Hypothalamus (tissue), 51 donors: ENCODE measurements at regions not wholly inside any gene's neighbourhood (a gene's known extent, or its start where the extent isn't known, plus 50 kb on each side); places are given as distances from the start of the nearest gene placed in this dataset.

Experiments
- DNase-seq, 51 donors: peaks; one replicate each; lab custom pipeline; 2025; lab: John Stamatoyannopoulos, UW

DNA sequence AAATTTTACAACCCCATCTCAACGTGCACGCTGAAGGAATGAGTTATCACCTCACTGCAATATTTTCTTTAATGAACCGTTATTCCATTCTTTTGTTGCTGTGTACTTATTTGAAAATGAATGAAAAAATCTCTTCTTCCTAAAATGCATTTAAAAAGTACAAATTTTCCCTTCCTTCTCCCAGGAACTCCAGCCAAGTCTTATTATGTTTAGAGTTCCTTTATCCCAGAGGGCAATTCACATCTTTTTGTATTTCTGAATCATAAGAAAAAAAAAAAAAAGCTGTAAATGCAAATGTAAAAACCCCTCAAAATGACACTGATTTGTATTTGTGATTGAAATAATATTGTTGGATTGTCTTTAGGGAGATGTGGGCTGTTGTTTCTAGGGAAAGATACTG lies 2194.3 kb upstream of the CELF4 start:
- DNase-seq: no peak

DNA sequence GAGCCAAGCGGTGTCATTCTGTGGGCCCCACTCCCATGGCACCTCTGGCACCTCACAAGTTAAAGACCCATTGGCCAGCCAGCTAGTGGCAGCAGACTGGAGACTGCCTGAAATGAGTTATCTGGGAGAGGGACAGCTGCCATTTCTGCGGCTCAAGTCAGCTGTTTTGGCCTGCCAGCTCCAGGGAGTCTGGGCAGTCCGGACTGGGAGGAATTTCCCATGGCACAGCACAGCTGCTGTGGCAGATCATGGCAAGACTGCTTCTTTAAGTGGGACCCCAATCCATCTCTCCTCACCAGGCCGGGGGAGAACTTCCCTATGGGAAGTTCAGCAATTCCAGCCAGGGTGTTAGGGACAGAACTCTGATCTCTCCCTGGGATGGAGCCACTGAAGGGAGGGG lies 2187.6 kb upstream of the CELF4 start:
- no peak for DNase-seq

DNA sequence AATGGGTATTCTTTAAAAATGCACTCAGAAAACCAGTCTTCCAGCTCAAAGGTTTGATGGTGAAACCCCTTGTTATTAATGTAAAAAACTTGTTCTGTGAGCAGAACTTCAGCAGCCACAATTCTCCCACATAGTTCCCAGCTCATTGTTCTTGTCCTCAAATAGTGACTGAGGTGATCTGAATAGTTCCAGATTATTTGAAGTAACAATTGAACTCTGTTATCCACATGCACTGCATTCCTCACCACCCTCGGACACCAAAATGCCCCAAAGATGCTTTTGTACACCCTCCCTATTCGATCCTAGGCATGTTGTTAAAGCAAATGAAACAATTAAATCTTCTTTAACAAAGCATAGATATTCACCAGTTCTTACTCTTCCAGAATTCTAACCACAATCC lies 2186.8 kb upstream of the CELF4 start:
- no peak for DNase-seq

DNA sequence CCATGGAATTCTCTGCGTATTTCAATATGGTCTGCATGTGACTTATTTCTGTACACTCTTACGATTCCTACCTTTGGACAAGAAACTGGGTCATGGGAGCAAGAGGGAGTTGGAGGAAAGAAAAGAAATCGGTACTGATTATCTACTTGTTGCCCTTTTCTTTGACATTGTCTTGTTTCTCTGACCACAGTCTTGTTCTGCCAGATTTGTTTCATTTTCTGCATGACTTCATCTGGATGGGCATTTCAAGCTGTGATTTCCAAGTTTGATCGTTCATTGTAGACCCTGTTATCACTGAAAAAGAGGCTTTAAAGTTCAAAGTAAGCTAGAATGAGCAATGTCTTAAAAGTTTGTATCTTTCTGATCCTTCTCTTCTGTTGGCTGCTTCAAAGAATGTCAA lies 2186.3 kb upstream of the CELF4 start:
- DNase-seq: no peak

DNA sequence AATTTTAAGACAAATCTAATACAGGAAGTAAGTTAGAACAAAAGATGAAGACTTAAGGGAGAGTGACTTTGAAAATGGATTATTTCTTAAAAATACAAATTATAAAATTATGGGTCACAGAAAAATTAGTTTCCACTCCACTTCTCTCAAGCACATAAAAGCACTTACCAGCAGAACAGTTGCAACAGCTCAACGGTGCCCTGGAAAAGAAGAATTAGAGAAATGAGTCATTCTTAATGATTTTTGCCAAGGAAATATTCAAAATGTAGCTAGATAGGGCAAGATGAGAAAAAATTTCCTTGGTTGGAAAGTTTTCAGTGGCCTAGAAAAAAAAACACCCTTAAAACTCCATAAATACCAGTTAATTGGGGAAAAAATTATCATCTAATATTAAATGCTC lies 2185.6 kb upstream of the CELF4 start:
- DNase-seq: no peak

DNA sequence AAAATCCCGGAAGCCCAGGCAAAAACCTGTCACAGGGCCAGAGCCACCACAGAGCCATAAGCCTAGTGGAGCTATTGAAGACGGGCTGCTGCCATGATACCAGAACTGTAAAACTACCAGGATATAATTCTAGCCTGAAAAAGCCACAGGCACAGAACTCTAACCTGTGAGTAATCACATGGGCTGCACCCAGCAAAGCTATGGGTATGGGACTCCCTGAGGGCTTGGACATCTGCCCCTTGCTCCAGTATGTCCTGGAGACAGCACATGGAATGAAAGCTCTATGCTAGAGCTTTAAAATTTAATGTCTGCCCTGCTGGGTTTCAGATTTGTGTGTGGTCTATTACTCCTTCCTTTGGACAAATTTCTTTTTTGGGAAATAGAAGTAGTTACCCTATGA lies 2183.6 kb upstream of the CELF4 start:
- DNase-seq: no peak

DNA sequence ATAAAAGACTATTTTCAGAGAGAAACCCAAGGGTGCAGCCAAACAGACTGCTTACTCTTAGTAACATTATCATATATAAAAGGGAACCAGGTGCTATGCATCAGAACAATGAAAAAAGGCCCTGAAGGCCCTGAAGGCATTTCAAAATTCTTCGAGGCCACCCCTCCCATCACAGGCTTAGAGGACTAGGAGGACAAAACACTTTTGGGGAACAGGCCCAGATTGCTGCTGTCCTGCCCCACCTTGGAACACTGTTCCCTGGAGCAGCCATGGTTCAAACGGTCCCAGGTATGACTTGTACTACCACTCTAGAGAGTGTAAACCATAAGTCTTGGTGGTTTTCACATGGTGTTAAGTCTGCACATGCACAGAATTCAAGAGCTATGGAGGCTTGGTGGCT lies 2183.1 kb upstream of the CELF4 start:
- no peak for DNase-seq

DNA sequence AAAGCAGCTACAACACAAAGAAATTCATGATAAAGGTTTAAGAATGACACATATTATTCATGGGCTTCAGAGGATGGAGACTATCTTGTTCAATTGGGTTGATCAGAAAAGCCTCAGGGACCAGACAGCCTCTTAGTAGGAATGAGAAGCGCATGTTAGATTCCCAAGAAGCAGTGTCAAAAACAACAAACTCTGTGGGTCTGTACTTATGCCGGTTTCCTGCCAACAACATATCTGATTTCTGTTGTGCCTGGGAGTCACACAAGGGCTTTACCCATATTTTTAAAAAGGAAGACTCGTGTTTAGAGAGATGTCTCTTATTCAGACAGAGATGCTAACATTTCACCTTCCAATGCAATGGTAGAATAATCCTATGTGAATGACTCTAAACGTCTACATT lies 2180.6 kb upstream of the CELF4 start:
- DNase-seq: no peak

DNA sequence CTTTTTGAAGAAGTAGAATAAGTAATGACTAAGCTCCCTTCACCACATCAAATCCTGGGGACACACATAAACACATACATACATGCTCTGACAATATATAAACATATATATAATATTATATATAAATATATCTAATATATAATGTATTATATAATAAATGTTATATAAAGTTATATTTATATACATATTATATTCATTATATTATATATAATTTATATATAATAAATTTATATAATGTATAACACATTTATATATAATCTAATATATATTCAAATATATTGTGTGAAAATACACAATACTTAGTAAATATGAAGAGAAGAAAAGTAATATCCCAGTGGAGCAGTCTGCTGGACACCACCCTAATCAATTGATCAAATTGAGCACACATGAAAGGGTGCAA lies 2177.9 kb upstream of the CELF4 start:
- no peak for DNase-seq

DNA sequence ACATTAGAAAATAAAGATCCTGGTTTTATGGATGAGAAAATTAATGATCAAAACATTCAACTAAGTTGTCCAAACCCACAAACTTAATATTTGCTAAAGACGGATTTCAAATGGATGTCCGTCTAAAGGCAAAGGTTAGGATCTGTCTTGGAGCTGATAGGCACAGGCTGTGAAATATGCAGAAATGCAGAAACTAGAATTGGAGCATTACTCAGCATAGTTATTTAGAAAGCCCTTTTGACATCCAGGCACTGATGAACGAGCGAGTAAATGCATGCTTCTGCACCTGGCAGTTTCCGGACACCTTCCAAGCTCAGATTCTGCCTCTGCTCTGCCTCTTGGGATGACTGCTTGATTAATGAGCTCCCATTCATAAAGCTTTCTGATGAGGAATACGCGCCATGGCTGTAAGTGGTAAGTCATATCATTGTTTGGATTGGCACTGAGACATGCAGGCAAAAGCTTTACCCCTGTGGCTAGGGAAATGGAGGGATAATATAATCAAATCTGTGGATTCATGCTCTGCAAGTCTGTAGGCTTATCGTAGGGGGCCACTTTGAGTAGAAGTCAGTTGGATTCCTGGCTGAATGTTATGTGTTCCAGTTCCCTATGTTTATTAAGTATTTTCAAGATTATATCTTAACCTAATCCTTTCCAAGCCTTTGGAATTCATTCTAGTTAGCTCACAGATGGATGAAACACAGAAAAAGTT lies 2176.3 kb upstream of the CELF4 start:
- no peak for DNase-seq

DNA sequence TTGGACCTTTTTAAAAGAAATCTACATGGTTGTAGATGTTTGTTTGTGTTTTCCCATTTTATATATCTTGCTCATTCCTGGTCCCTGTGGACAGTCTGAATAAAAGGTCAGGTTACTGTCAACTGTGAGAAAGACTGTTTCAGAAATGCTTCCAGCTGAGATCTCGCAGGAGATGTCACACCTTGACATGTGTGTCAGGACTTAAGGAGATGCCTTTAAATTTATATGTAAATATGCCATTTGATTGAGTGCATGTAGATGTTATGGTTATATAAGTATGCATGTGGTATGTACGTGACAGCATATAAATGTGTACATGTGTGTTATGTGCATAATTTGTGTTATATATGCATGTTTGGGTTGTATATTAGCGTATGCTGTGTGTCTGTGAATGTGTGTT lies 2172.3 kb upstream of the CELF4 start:
- DNase-seq: no peak

DNA sequence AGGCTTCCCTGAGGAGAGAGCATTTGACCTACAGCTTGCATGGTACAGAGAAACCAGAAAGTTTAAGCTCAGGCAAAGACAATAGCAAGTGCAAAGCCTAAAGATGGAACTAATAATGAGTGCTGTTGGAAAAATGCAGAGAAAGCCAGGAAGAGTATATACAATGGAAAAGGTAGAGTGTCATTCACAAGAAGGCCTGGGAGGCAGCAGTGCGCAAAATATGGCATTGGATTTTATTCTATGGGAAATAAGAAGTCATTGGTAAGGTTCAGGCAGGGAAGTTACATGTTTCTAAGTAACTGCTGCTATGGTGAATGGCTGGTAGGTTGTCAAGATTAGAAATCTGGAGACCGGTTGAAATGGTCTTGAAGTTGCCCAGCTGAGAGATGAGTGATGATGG lies 2167.3 kb upstream of the CELF4 start:
- DNase-seq: no peak

DNA sequence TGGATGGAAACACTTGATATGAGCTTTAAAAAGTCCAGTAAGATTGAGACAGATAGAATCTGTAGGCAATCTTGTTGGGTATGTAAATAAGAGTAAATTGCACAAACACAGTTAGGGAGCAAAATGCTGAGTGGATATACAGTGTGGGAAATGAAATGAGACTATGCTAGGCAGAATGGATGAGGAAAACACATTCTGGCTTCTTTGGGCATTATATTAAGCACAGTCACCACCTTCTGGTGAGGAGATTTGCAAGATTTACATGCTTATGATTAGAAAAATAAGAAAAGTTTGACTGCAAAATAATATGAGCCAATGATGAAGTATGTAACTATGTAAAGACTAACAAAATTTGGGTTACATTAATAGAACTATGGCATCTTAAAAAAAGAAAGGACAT lies 2165.0 kb upstream of the CELF4 start:
- no peak for DNase-seq

DNA sequence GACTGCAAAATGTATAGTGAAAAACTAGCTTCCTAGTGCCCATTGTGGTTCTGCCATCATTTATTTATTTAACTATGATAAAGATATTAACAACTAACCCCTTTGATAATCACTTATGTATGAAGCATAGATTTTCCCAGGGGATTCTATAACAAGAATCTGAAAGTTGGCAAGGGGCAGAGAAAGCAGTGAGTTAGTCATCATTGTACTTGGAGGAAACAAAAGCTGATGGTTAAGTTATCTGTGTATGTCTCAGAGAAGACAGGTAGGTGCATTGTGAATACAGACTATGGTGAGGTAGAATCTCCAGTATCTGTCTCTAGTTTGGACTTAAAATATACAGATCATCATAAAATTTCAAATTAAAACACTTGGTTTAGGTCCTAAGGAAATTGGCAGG lies 2159.1 kb upstream of the CELF4 start:
- DNase-seq: no peak

DNA sequence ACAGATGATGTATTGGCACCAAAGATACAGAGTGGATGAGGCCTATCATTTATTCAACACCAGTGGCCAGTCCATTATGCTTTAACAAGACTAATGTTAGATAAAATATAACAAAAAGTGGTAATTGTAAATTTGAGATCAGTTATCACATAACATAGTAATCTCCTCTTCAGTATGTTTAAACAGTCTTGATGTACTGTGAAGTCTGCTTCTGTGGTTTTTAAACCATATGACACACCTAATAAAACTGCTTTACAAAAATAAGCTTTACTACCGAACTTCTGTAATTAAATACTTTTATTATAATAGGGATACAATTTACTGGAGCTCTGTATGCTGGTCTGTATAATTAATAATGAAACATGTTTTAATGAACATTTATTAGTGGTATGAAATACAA lies 2156.1 kb upstream of the CELF4 start:
- DNase-seq: no peak

DNA sequence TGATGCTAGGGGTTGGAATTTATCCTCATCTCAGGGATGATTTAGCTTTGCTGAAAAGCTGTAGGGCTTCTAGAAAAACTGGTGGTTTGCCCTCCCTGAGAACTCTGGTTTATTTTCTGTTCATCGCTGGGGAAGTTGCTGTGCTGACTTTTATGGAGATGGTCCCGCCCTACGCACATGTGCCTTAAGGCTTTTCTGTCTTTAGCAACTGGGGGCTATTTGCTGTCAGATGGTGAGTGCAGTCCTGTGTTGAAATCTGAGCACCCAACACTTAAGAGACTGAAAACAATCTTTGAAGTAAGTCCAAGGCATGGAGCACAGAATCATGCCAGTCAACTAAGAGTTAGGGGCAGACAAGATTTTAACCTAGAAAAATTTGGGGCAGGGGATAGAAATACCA lies 2148.4 kb upstream of the CELF4 start:
- DNase-seq: no peak

DNA sequence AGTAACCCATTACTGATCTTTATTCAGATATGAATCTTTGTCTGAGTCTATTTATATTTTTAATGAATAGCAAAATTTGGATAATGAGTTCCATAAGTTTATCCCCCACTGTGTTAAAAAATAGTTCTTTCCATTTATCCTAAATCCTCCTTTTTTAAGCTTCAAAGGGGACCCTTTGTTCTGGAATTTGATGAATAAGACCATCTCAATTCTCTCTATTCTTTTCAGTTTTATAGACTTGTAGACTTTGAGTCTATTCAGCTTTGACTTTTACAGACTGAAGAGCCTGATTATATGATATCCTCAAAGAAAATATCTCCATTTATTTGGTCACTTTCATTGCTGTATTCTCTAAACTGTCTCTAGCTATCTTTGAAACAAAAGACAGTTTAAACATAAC lies 2146.1 kb upstream of the CELF4 start:
- DNase-seq: no peak

DNA sequence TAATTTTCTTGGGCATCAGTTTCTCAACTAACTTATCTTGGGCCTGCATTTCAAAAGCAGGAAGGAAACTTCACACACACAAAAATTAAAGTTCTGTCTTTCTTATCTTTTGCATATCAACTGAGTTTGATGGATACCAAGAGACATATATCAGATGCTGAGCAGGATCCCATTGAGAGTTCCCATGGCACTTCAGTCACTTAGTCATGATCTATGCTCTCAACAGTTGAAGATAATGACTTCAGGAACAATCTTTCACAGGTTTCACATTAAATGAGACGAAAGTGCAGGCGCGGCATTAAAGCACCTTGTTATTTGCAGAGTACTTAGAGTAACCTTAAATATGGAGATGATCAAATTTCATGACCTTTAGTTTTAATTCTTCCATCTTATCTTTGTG lies 2139.8 kb upstream of the CELF4 start:
- no peak for DNase-seq

DNA sequence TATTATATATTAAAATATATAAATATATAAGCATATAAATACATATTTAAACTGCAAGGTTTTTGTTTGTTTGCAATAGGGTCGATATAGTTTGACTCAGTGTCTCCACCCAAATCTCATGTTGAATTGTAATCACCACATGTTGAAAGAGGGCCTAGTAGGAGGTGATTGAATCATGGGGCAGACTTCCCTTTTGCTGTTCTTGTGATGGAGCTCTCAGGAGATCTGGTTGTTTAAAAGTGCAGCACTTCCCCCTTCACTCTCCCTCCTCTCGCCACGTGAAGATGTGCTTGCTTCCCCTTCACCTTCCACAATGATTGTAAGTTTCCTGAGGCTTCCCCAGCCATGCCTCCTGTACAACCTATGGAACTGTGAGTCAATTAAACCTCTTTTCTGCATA lies 2137.3 kb upstream of the CELF4 start:
- DNase-seq: no peak

DNA sequence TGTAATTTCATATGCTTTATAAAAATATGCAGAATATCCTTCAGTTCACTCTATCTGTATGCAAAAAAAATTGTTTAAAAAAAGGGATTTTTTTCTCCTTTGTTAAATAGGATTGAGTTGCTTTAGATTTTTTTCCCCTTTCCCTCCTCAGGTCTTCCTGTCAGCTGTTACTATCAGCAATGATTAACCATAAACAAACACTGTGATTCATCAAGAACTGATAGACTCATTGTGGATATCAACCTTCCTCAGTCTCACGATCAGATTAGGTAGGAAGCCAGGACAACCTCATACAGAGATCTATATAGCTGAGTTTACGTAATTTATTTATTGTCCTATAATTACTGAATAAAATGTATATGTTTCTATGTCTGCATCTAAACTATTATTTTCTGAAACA lies 2136.2 kb upstream of the CELF4 start:
- no peak for DNase-seq

DNA sequence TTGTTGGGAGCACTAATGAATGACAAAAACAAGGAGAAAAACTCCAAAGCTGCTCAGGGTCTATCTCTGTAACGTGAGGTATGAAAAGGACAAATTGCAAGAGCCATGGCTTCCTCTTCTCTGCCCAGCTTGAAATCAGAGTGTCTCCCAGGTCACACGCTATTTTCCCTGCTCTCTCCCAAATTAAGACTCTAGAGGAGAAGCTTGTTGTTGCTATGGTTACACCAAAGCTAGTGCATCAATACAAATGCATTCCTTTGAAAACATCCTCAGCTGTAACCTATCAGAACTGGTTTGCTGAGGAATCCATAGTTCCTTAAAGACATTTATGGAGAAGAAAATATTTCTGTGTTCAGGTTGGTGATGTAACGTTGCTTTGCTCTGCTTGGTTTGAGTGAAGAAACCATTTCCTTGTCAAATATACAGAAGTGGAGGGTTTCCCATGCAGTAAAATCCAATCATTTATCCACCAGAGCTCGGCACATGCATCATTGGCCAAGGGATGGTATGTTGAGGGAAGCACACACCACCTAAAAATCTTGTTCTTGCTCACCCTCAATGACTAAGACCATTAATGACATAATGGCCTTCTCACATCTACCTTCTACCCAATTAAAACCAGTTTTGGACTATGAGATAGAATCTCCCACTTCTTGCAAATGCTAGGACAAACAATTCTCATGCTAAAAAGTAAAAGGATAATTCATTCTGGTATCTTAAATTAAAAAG lies 2135.6 kb upstream of the CELF4 start:
- peak in 1 of 51 donors; percentile 56 for DNase-seq

DNA sequence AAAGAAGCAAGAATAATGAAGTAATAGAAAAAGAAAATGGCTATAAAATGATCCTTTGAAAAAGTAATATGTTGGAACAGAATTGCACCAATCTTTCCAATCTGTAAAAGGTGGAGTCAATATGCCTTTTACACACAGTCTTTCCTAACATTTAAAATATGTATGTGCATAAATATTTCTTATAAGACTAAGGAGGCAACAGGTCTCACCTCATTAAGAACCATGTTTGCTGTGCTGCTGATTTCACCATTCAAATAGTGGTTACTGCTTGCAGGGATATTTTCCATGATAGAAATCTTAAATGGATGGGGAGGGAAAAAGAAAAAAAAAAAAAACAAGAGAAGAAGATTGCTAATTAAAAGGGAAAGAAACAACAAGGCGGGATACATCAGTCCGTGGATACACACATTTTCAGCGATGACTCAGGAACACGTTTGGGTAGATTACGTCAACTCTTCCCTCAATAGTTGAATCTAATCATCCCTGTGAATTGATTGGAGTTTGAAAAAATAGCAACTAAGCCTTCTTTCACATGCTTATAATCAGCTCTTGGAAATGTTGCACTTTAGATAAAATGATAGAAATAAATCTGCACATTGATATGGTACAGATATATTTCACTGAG lies 2133.9 kb upstream of the CELF4 start:
- no peak for DNase-seq
